GM19035 (cell line): ENCODE measurements at regions not wholly inside any gene's neighbourhood (a gene's known extent, or its start where the extent isn't known, plus 50 kb on each side); places are given as distances from the start of the nearest gene placed in this dataset.
"Not testable (repeated sequence)": the region's sequence is repeated elsewhere in the genome, so short reads cannot be mapped to it uniquely, and the experiment has no call there.

Experiments
- ATAC-seq: cut with Tn5 transposase; IDR thresholded peaks from one replicate; pipeline ENCODE4 v1.9.1; 2021; ENCODE audit not compliant: unreplicated experiment

DNA sequence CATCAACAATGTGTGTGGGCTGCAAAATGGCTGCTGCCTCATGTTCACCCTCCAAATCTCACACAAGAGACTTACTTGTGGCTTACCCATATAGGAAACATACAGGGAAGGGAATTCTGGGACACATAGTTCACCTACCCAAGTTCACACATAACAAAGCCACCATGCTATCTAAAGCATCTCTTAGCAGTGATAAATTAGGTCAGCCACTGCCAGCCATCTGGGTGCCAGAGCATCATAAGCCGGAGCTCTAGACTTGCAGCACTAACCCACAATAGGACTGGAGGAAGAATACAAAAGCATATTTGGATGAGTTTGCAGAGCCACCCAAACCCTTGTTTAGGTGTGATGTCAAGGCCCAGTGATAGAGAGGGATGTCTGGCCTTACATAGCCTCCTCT is 321.7 kb downstream of the SEC16B start:
- ATAC-seq, result no peak

DNA sequence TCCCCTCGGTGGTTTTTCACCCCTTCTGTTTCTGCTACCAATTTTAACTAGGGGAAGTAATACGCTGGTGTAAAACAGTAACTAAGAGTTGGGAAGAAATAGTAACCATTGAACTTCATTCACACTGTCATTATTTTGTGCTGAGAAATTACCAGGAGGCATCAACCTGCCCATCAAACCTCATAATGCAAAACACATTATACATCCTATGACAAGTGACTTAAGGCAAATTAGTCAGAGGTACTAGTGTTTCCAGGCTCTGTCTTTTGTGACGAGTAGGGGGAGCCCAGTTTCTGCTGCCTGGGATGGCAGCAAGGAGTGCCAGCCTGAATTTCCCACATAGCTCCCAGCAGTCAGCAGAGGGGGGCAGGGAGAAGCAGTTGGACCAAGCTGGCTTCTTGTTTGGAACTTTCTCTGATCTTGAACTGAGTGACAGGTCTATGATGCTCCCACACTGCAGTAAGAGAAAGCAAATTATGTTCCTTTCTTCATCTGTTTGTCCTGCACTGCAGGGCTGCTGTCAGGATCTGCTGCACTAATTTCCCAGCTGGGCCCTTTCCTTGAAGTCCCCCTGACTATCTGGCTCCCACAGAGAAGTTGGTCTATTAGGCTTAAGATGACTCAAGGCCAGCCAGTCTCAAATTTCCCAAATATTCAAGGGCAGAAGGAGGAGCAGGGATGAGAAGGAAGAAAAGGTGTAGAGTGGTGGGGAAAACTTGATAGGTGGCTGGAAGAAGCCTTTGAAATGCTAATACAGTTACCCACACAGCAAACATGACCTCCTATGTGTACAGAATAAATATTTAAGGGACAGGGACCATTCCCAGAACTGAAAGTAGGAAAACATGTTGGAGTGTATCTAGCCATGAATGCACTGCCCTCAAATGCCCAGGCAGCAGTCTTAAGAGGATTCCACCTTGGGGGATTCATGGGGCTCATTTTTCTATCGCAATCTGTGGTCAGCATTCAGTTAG is 322.8 kb downstream of the SEC16B start:
- ATAC-seq, result no peak

DNA sequence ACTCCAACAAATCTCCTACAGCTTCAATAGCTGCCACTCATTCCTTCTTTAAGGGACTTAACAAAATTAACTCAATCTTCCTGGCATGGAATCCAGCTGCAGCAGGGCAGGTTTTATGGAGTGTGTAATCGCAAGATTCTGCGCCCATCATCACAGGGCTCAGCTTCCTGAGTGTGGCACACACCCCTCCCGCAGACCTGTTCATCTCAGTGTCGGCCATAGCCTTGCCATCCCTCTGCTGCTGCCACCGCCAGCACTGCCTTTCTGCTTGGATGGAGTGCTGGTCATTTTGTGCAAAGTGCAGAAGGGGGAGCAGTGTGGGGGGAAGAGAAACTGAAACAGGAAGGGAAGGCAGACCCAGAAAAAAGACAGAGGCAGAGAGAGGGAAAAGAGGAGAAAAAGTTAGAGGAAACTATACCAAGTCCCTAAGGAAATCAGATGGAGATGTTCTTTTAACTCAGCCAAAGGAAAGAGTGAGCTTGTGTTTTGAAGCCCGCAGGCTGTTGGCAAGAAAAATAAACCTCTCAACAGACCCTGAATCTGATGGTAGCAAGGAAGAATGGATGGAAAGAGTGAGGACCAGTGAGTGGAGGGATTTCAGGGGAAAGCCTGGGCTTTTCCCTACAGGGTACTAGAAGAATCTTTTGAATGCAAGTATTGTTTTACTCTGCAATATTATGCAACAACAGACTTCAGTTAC is 324.2 kb downstream of the SEC16B start:
- no peak for ATAC-seq

DNA sequence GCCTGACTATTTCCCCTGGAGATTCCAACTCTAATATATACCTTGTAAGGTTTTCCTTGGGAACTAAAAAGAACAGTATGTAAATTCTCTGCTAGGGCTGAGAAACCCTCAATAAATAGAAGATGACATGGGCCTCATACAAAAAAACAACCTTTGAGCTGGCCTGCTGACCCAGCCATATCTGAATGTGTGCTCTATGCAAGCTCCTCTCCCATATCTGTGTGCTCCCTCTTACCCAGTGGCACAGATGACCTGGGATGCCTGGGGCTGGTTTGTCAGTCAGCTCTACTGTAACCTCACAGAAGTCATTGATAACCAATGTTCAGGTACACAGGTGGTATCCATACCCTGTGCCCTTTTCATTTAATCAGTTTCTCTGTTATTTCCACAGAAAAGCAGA is 329.2 kb downstream of the SEC16B start:
- no peak for ATAC-seq

DNA sequence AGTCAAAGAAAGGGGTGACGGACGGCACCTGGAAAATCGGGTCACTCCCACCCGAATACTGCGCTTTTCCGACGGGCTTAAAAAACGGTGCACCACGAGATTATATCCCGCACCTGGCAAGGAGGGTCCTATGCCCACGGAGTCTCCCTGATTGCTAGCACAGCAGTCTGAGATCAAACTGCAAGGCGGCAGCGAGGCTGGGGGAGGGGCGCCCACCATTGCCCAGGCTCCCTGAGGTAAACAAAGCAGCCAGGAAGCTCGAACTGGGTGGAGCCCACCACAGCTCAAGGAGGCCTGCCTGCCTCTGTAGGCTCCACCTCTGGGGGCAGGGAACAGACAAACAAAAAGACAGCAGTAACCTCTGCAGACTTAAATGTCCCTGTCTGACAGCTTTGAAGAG is 335.7 kb downstream of the SEC16B start:
- not testable (repeated sequence) for ATAC-seq

DNA sequence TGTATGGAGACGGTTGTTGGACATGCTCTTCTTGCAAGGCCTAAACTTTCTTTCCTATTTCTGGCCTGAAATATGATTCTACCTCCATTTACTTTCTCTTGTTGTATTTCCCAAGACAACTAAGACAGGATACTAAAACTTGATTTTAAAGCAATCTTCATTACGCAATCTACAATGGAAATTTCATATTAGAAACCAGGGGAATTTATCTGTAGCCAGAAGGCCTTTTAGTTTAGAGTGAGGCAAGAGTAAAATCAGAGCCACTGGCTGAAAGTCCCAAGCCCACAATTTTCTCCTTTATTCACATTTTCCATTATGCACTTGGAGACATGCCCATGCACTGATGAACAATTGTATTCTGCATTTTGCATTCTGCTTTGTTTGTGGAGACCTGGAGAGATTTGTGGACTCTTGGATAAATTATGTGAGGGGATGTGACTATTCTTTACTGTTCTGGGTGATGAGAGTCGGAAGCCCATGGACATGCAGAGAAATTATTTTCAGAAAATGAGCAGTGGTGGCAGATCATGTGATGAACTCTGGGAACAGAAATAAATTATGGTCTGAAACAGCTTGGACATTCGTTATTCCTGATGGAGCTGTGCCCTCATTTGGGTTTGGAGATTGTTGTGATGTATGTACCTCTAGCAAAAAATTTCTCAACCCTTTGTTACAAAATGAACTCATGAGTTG is 336.8 kb downstream of the SEC16B start:
- ATAC-seq, result no peak

DNA sequence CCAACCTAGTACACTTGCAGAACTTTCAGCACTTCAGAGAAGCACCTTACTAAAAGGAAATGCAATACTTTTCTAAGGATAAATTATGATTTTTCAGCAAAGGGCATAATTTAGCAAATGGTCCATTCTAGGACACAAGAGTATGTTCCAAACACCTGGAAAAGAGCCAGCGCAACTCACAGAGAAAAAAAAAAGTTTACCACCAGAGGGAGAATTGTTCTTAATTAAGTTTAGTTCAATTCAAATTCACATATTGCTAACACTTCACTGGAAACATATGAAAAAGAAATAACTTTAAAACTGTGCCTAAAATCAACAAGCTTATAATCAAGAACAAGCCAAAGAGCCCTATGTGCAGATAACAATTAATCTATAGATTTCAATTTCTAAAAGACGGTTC is 338.1 kb downstream of the SEC16B start:
- ATAC-seq, result no peak

DNA sequence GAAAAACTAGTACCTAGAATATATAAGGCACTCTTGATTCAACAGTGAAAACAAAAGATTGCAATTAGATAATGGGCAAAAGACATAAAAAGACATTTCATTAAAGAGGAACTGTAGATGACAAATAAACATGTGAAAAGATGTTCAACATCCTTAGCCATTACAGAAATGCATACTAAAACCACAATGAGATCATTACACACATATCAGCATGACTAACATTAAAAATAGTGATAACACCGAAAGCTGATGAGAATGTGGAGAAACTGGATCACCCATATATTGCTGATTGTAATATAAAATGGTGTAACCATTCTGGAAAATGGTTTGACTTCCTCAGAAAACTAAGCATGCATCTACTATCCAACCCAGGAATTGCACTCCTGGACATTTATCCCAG is 340.3 kb downstream of the SEC16B start:
- no peak for ATAC-seq

DNA sequence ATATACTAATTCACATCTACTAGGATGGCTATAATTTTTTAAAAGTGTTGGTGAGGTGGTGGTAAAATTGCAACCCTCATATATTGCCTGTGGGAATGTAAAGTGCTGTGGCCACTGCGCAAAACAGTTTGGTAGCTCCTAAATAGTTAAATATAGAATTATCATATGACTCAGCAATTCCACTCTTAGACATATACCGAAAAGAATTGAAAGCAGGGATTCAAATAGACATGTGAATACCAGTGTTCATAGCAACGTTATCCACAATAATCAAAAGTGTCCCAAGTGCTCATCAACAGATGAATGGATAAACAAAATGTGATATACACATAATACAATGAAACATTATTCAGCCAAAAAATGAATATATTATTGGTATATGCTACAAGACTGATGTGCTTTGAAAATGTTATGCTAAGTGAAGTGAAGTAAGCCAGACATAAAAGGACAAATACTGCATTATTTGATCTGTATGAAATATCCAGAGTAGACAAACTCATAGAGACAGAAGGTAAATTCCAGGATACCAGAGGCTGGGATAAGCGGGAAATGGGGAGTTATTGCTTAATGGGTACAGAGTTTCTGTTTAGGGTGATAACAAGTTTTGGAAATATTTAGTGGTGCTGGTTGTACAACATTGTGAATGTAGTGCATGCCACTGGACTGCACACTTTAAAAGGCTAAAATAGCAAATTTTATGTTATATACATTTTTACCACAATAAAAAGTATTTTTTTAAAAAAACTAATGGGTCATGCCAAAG is 342.5 kb downstream of the SEC16B start:
- no peak for ATAC-seq

DNA sequence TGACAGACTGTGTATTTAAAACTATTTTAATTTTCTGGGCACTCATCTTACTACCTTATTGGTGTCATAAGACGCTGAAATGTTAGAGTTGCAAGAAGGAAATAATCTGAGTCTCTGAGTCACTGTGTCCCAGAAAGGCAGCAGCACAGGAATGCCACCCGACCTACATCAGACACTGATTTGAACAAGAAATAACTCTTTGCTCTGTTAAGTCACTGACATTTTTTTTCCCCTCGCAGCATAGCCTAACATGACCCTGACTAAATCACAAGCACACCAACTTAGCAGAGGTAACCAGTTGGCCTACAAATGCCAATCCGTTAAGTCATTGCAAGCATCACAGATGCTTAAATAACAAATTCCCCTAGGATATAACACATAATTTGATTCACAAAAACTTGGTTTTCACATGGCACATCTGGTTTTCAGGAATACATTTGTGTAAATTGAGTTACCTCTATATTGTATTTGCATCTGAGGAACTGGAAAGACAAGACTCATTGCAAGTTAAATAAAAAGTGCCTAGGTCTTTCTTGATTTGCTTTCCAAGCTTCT is 349.1 kb downstream of the SEC16B start:
- no peak for ATAC-seq

DNA sequence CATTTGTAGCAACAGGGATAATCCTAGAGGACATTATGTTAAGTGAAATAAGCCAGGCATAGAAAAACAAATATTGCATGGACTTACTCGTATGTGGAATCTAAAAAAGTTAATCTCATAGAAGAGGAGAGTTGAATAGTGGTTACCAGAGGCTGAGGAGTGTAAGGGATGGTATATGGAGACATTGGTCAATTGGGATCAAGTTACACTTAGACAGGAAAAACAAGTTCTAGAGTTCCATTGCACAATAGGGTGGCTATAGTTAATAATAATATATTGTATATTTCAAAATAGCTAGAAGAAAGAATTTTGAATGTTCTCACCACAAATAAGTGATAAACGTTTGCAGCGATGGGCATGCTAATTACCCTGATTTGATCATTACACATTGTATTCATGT is 354.6 kb downstream of the SEC16B start:
- no peak for ATAC-seq

DNA sequence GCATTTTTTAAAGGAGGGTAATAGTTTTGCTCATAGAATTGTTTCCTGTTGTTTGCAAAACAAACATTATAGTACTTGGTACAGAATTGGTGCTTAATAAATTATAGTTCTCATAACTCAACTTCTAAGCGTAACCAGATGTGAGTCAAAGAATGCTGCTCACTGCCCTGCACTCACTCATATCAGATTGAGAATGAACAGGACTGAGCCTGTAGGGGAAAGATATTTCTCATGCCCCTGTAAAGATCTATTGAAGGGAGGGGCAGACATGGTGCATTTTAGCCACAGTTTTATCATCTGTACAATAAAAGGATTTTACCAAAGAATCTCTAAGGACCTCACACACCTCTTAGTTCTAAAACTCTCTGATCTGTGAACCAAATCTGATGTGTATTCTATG is 358.5 kb downstream of the SEC16B start:
- no peak for ATAC-seq

DNA sequence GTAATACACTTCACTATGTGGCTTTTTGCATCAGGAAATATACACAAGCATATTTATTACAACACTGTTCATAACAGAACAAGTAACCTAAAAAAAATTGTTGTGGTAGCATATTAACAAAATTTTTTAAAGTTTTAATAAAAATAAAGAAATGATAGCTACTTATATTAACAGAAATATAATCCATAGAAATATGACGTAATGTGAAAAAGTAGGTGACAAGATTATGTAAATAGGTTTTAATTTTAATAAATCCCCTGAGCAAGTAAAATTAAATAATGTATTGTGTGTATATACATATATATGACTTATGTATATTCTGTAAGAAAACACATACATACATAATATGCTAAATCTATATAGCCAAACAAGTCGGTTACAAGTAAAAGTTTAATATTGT is 359.9 kb downstream of the SEC16B start:
- no peak for ATAC-seq

DNA sequence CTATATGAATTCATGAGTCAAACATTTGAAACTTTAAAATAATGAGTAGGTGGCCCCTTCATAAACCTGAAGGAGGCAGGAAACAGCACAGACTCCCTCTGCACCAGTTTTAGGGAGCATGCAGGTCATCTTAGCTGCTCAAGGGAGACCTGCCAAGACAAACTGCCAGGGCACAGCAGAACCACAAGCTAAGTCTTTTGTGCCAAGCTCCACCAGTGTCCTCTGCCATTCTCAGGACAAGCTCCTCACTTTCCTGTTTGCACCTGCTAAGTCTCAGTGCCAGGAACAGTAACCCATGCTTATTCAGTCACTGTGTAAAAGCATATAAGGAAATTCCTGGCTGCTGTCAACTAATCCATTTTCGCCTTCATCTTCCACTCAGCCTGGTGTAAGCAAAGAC is 368.9 kb downstream of the SEC16B start:
- ATAC-seq, result no peak

DNA sequence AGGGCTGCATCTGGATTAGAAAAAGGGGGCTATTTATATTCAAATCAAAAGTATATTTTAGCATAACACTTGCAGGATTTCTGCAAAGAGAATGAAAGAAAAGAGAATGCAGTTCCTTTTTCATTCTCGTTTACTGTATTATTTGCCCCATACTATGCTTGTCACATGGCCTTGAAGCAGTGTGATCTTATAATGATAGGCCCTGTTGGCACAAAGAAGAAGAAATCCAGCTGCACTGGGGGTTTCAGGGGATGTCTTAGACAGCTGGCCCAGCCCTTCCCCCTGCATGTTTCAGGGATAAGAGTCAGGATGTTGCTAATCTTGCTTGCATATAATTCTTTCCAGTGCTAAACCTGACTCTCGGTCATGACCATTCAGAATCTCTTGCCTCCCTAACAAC is 369.5 kb downstream of the SEC16B start:
- ATAC-seq, result no peak

DNA sequence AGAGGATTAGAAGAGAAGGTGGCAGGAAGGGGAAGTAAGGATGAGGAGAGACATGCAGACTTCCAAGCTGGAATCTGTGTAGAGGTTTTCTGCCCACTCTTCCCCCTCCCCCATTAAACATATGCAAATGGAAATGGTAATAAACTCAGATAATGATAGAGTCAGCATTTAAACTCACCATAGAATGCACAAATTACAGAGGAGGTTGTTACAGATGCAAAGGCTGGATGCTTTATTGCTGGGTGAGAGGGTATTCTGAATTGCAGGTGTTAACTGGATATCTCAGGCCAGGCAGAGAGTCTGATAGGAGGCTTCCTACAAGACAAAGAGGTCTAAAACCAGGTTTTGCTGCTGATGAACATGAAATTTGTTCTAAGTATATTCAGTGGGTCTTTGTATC is 372.5 kb downstream of the SEC16B start:
- ATAC-seq, result no peak

DNA sequence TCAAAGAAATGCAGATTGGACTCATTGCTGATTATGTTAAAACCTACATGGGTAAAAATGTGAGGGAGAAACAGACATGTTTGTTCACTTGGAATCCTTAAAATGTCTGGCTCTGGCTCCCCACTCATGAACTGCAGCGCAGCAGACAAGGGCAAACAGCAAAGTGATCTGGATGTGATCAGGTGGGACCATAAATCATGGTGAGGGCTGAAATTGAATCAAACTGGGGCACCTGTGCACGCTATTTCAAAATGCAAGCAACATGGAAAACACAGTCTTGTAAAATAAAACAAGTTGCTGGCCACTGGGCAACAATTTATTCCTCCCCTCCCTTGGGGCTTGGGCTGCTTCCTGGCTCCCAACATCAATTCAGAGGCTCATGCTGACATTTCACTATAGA is 373.4 kb downstream of the SEC16B start:
- ATAC-seq, result no peak

DNA sequence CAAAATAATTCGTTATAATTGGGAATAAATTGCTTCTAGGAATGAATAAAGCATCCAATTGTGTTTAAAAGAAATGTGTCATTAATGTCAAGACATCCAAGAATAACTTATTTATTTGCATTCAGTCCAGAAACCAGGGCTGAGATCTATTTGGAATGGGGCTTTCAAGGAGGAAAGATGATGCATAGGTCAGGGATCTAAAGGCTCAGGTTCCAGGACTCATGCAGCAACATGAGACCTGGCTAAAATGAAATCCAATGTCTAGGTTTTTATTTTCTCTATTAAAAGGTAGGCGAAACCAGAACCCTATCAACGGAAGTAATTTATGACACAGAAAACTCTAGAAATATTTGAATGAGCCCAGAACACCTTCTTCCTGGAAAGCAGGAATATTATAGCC is 376.8 kb downstream of the SEC16B start:
- no peak for ATAC-seq

DNA sequence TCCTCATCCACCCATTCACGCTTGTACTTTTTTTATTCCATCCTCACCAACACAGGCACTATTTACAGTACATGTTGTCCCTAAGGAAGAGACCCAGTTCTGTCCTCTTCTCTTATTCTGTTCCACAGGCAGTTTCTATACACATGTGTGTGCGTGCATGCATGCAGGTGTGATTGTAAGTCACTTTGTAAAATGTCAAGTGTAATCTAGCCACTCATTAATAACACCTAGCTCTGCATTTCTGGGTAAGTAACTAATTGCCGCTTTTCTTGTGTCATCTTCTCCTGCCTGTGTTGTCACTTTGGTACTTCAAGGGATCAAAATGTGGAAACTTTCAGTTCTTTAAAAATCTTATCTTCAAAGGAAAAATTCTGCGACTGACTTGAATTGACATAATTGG is 377.2 kb downstream of the SEC16B start:
- ATAC-seq, result no peak

DNA sequence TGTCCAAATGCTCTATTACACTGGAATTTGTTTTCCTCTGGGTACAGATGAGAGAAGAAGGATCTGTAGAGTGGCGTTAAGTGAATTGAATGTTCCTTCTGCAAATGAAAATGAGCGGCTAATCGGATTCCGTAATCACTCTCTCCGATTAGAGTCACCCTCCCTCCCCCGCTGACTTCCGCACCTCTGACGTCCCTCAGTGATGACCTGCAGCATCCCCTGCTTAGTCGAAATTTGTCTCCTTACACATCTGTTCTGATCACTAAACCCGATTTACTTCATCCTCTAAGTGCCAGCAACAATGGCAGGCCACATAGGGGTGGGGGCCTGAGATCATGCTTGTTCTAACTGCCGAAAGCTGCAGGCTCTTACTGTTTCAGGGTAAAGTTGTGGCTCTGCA is 378.7 kb downstream of the SEC16B start:
- no peak for ATAC-seq

DNA sequence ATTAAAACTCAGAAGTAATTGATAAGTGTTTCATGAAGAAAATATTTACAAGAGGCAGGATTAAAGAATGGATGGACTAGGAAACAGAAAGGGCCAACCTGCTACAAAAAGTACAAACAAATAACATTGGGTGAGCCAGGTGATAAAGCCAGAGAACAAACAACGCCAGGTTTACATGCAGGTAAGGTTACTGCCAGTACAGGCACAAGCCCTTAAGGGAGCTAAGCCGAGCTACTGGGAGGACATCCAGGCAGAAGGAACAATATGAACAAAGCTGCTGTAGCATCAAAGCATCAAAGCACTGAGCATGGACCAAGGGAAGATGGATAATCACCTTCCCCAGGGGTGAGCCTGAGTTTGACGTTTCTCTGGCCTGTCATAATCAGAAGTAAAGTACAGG is 380.7 kb downstream of the SEC16B start:
- no peak for ATAC-seq
